WTC11 (cell line): ENCODE measurements at regions not wholly inside any gene's neighbourhood (a gene's known extent, or its start where the extent isn't known, plus 50 kb on each side); places are given as distances from the start of the nearest gene placed in this dataset.
"Not testable (repeated sequence)": the region's sequence is repeated elsewhere in the genome, so short reads cannot be mapped to it uniquely, and the experiment has no call there.

Experiments
- ATAC-seq: fragments of 200-7000 bp; cut with Tn5 transposase; 2 replicates; pipeline ENCODE4 v1.10.0; 2021; ENCODE audit warnings: mild to moderate bottlenecking, moderate library complexity
- CTCF ChIA-PET: fragments of 300-600 bp; sonication (Branson Sonifier 250); formaldehyde crosslinking; loops from one replicate; lab custom pipeline; 2021; ENCODE audit warnings: antibody characterized with exemption; lab: Charles Lee
- POLR2A ChIA-PET: fragments of 350-600 bp; sonication (Branson Sonifier 250); formaldehyde crosslinking; loops from one replicate; lab custom pipeline; 2021; ENCODE audit warnings: antibody characterized with exemption; lab: Charles Lee
- DNase-seq: peaks from one replicate; pipeline ENCODE4 v3.0.0; 2021; ENCODE audit warnings: low spot score
- H3K27ac Mint-ChIP-seq: 2 replicates; pipeline ENCODE4 v1.8.0; 2021; ENCODE audit warnings: mixed read lengths
- H3K27me3 Mint-ChIP-seq: 2 replicates; pipeline ENCODE4 v1.8.0; 2021; ENCODE audit warnings: low read depth, mild to moderate bottlenecking, moderate library complexity, mixed read lengths
- H3K36me3 Mint-ChIP-seq: 2 replicates; pipeline ENCODE4 v1.8.0; 2021; ENCODE audit warnings: mixed read lengths
- H3K4me1 Mint-ChIP-seq: 2 replicates; pipeline ENCODE4 v1.8.0; 2022; ENCODE audit warnings: mixed read lengths
- H3K4me3 Mint-ChIP-seq: 2 replicates; pipeline ENCODE4 v1.8.0; 2021; ENCODE audit warnings: mild to moderate bottlenecking, moderate library complexity, mixed read lengths
- H3K9me3 Mint-ChIP-seq: 2 replicates; pipeline ENCODE4 v1.8.0; 2021; ENCODE audit warnings: mixed read lengths
- CREM ChIP-seq: sonication (generic); formaldehyde crosslinking; IDR thresholded peaks from 2 replicates; pipeline ENCODE4 v1.8.1; 2022; ENCODE audit warnings: mild to moderate bottlenecking, missing genetic modification reagents, moderate library complexity
- JUN ChIP-seq: sonication (generic); formaldehyde crosslinking; IDR thresholded peaks from 2 replicates; pipeline ENCODE4 v1.8.0; 2023; ENCODE audit warnings: mild to moderate bottlenecking, missing genetic modification reagents
- RELA ChIP-seq: sonication (generic); formaldehyde crosslinking; IDR thresholded peaks from 2 replicates; pipeline ENCODE4 v1.8.1; 2022; ENCODE audit warnings: missing genetic modification reagents, mild to moderate bottlenecking, borderline replicate concordance
- SMAD3 ChIP-seq: sonication (generic); formaldehyde crosslinking; IDR thresholded peaks from 2 replicates; pipeline ENCODE4 v1.8.0; 2022; ENCODE audit warnings: missing genetic modification reagents, mild to moderate bottlenecking, borderline replicate concordance
- TCF7 ChIP-seq: sonication (generic); formaldehyde crosslinking; IDR thresholded peaks from 2 replicates; pipeline ENCODE4 v1.8.0; 2022; ENCODE audit warnings: mild to moderate bottlenecking, low read depth, missing genetic modification reagents, moderate library complexity
- ZNF396 ChIP-seq: fragments of 250-450 bp; sonication (Bioruptor Pico); IDR thresholded peaks from 2 replicates; pipeline ENCODE4 v1.8.0; 2021; ENCODE audit warnings: mild to moderate bottlenecking, moderate library complexity, borderline replicate concordance
- ZNF416 ChIP-seq: fragments of 250-450 bp; sonication (Bioruptor Pico); IDR thresholded peaks from 2 replicates; pipeline ENCODE4 v1.9.0; 2021; ENCODE audit warnings: mild to moderate bottlenecking, inconsistent platforms
- TF ChIP-seq, protein P1 (sequence below): sonication (generic); formaldehyde crosslinking; IDR thresholded peaks from 2 replicates; pipeline ENCODE4 v1.8.0; 2023; ENCODE audit warnings: mild to moderate bottlenecking, missing genetic modification reagents
- TF ChIP-seq, protein P2 (sequence below): sonication (generic); formaldehyde crosslinking; IDR thresholded peaks from 2 replicates; pipeline ENCODE4 v1.8.1; 2022; ENCODE audit warnings: mild to moderate bottlenecking, missing genetic modification reagents, moderate library complexity, borderline replicate concordance
- TF ChIP-seq, protein P3 (sequence below): fragments of 250-450 bp; sonication (Bioruptor Pico); IDR thresholded peaks from 2 replicates; pipeline ENCODE4 v1.9.0; 2021; ENCODE audit warnings: mild to moderate bottlenecking
- TF ChIP-seq, protein P4 (sequence below): fragments of 200-600 bp; IDR thresholded peaks from 2 replicates; pipeline ENCODE4 v1.8.0; 2022; ENCODE audit warnings: antibody characterized with exemption
- TF ChIP-seq, protein P5 (sequence below): sonication (generic); formaldehyde crosslinking; conservative IDR thresholded peaks from 2 replicates; pipeline ENCODE4 v1.8.1; 2022; ENCODE audit warnings: mild to moderate bottlenecking, missing genetic modification reagents
- TF ChIP-seq, protein P6 (sequence below): sonication (generic); formaldehyde crosslinking; IDR thresholded peaks from 2 replicates; pipeline ENCODE4 v1.8.1; 2022; ENCODE audit warnings: missing genetic modification reagents, borderline replicate concordance
- TF ChIP-seq, protein P7 (sequence below): sonication (generic); formaldehyde crosslinking; IDR thresholded peaks from 2 replicates; pipeline ENCODE4 v1.8.0; 2022; ENCODE audit warnings: missing genetic modification reagents
- TF ChIP-seq, protein P8 (sequence below): fragments of 250-450 bp; sonication (Bioruptor Pico); IDR thresholded peaks from 2 replicates; pipeline ENCODE4 v2.1.2; 2022; ENCODE audit warnings: mild to moderate bottlenecking, moderate library complexity
- TF ChIP-seq, protein P9 (sequence below): sonication (generic); formaldehyde crosslinking; IDR thresholded peaks from 2 replicates; pipeline ENCODE4 v1.8.0; 2022; ENCODE audit warnings: mild to moderate bottlenecking, missing genetic modification reagents
- TF ChIP-seq, protein P10 (sequence below): sonication (generic); formaldehyde crosslinking; IDR thresholded peaks from 2 replicates; pipeline ENCODE4 v1.8.1; 2023; ENCODE audit warnings: mild to moderate bottlenecking, missing genetic modification reagents, moderate library complexity

DNA sequence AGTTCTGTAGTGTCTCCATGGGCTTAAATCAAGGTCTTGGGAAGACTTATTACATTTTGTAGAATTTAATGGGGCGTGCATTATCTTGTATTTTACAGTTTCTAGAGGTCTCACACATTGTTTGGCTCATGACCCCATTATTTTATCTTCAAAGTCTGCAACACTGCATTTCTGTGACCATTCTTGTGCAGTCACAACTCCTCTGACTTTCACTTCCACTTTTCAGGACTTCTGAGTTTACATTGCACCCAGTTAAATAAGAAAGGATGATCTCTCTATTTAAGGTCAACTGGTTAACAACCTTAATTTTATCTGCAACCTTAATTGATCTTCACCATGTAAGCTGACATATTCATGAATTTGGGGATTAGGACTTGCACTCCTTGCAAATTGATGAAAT lies 1186.6 kb downstream of the MRPL39 start:
- H3K36me3 Mint-ChIP-seq = peaks cover 51% of the 10 kb centered on the region
- ATAC-seq (no peak), DNase-seq (no peak)
- H3K27me3 Mint-ChIP-seq = peaks cover 76% of the 10 kb centered on the region
- H3K4me3 Mint-ChIP-seq = no peak overlapping the region
- H3K27ac Mint-ChIP-seq = no peak overlapping the region
- H3K4me1 Mint-ChIP-seq = peaks cover 10% of the 10 kb centered on the region
- H3K9me3 Mint-ChIP-seq = peaks cover 68% of the 10 kb centered on the region
- ChIA-PET CTCF (no interaction called here), POLR2A (no interaction called here)
- TF ChIP-seq, protein P1, sequence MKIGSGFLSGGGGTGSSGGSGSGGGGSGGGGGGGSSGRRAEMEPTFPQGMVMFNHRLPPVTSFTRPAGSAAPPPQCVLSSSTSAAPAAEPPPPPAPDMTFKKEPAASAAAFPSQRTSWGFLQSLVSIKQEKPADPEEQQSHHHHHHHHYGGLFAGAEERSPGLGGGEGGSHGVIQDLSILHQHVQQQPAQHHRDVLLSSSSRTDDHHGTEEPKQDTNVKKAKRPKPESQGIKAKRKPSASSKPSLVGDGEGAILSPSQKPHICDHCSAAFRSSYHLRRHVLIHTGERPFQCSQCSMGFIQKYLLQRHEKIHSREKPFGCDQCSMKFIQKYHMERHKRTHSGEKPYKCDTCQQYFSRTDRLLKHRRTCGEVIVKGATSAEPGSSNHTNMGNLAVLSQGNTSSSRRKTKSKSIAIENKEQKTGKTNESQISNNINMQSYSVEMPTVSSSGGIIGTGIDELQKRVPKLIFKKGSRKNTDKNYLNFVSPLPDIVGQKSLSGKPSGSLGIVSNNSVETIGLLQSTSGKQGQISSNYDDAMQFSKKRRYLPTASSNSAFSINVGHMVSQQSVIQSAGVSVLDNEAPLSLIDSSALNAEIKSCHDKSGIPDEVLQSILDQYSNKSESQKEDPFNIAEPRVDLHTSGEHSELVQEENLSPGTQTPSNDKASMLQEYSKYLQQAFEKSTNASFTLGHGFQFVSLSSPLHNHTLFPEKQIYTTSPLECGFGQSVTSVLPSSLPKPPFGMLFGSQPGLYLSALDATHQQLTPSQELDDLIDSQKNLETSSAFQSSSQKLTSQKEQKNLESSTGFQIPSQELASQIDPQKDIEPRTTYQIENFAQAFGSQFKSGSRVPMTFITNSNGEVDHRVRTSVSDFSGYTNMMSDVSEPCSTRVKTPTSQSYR (CRISPR knock-in tag) = no peak
- TF ChIP-seq, protein P2, sequence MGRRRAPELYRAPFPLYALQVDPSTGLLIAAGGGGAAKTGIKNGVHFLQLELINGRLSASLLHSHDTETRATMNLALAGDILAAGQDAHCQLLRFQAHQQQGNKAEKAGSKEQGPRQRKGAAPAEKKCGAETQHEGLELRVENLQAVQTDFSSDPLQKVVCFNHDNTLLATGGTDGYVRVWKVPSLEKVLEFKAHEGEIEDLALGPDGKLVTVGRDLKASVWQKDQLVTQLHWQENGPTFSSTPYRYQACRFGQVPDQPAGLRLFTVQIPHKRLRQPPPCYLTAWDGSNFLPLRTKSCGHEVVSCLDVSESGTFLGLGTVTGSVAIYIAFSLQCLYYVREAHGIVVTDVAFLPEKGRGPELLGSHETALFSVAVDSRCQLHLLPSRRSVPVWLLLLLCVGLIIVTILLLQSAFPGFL (CRISPR knock-in tag) = no peak
- TF ChIP-seq, protein P3, sequence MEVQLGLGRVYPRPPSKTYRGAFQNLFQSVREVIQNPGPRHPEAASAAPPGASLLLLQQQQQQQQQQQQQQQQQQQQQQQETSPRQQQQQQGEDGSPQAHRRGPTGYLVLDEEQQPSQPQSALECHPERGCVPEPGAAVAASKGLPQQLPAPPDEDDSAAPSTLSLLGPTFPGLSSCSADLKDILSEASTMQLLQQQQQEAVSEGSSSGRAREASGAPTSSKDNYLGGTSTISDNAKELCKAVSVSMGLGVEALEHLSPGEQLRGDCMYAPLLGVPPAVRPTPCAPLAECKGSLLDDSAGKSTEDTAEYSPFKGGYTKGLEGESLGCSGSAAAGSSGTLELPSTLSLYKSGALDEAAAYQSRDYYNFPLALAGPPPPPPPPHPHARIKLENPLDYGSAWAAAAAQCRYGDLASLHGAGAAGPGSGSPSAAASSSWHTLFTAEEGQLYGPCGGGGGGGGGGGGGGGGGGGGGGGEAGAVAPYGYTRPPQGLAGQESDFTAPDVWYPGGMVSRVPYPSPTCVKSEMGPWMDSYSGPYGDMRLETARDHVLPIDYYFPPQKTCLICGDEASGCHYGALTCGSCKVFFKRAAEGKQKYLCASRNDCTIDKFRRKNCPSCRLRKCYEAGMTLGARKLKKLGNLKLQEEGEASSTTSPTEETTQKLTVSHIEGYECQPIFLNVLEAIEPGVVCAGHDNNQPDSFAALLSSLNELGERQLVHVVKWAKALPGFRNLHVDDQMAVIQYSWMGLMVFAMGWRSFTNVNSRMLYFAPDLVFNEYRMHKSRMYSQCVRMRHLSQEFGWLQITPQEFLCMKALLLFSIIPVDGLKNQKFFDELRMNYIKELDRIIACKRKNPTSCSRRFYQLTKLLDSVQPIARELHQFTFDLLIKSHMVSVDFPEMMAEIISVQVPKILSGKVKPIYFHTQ (CRISPR knock-in tag) = no peak
- TF ChIP-seq, protein P4, sequence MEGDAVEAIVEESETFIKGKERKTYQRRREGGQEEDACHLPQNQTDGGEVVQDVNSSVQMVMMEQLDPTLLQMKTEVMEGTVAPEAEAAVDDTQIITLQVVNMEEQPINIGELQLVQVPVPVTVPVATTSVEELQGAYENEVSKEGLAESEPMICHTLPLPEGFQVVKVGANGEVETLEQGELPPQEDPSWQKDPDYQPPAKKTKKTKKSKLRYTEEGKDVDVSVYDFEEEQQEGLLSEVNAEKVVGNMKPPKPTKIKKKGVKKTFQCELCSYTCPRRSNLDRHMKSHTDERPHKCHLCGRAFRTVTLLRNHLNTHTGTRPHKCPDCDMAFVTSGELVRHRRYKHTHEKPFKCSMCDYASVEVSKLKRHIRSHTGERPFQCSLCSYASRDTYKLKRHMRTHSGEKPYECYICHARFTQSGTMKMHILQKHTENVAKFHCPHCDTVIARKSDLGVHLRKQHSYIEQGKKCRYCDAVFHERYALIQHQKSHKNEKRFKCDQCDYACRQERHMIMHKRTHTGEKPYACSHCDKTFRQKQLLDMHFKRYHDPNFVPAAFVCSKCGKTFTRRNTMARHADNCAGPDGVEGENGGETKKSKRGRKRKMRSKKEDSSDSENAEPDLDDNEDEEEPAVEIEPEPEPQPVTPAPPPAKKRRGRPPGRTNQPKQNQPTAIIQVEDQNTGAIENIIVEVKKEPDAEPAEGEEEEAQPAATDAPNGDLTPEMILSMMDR = no peak
- TF ChIP-seq, protein P5, sequence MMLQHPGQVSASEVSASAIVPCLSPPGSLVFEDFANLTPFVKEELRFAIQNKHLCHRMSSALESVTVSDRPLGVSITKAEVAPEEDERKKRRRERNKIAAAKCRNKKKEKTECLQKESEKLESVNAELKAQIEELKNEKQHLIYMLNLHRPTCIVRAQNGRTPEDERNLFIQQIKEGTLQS (CRISPR knock-in tag) = no peak
- TF ChIP-seq, protein P6, sequence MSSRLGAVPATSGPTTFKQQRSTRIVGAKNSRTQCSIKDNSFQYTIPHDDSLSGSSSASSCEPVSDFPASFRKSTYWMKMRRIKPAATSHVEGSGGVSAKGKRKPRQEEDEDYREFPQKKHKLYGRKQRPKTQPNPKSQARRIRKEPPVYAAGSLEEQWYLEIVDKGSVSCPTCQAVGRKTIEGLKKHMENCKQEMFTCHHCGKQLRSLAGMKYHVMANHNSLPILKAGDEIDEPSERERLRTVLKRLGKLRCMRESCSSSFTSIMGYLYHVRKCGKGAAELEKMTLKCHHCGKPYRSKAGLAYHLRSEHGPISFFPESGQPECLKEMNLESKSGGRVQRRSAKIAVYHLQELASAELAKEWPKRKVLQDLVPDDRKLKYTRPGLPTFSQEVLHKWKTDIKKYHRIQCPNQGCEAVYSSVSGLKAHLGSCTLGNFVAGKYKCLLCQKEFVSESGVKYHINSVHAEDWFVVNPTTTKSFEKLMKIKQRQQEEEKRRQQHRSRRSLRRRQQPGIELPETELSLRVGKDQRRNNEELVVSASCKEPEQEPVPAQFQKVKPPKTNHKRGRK (CRISPR knock-in tag) = no peak
- TF ChIP-seq, protein P7, sequence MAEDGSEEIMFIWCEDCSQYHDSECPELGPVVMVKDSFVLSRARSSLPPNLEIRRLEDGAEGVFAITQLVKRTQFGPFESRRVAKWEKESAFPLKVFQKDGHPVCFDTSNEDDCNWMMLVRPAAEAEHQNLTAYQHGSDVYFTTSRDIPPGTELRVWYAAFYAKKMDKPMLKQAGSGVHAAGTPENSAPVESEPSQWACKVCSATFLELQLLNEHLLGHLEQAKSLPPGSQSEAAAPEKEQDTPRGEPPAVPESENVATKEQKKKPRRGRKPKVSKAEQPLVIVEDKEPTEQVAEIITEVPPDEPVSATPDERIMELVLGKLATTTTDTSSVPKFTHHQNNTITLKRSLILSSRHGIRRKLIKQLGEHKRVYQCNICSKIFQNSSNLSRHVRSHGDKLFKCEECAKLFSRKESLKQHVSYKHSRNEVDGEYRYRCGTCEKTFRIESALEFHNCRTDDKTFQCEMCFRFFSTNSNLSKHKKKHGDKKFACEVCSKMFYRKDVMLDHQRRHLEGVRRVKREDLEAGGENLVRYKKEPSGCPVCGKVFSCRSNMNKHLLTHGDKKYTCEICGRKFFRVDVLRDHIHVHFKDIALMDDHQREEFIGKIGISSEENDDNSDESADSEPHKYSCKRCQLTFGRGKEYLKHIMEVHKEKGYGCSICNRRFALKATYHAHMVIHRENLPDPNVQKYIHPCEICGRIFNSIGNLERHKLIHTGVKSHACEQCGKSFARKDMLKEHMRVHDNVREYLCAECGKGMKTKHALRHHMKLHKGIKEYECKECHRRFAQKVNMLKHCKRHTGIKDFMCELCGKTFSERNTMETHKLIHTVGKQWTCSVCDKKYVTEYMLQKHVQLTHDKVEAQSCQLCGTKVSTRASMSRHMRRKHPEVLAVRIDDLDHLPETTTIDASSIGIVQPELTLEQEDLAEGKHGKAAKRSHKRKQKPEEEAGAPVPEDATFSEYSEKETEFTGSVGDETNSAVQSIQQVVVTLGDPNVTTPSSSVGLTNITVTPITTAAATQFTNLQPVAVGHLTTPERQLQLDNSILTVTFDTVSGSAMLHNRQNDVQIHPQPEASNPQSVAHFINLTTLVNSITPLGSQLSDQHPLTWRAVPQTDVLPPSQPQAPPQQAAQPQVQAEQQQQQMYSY = no peak
- TF ChIP-seq ZNF416 (no peak), CREM (CRISPR knock-in tag) (no peak), TCF7 (CRISPR knock-in tag) (no peak), JUN (CRISPR knock-in tag) (no peak), RELA (CRISPR knock-in tag) (no peak), ZNF396 (CRISPR knock-in tag) (no peak), SMAD3 (CRISPR knock-in tag) (no peak)
- TF ChIP-seq, protein P8, sequence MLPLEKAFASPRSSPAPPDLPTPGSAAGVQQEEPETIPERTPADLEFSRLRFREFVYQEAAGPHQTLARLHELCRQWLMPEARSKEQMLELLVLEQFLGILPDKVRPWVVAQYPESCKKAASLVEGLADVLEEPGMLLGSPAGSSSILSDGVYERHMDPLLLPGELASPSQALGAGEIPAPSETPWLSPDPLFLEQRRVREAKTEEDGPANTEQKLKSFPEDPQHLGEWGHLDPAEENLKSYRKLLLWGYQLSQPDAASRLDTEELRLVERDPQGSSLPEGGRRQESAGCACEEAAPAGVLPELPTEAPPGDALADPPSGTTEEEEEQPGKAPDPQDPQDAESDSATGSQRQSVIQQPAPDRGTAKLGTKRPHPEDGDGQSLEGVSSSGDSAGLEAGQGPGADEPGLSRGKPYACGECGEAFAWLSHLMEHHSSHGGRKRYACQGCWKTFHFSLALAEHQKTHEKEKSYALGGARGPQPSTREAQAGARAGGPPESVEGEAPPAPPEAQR (CRISPR knock-in tag) = no peak
- TF ChIP-seq, protein P9, sequence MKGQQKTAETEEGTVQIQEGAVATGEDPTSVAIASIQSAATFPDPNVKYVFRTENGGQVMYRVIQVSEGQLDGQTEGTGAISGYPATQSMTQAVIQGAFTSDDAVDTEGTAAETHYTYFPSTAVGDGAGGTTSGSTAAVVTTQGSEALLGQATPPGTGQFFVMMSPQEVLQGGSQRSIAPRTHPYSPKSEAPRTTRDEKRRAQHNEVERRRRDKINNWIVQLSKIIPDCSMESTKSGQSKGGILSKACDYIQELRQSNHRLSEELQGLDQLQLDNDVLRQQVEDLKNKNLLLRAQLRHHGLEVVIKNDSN = no peak
- TF ChIP-seq, protein P10, sequence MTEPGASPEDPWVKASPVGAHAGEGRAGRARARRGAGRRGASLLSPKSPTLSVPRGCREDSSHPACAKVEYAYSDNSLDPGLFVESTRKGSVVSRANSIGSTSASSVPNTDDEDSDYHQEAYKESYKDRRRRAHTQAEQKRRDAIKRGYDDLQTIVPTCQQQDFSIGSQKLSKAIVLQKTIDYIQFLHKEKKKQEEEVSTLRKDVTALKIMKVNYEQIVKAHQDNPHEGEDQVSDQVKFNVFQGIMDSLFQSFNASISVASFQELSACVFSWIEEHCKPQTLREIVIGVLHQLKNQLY (CRISPR knock-in tag) = no peak

DNA sequence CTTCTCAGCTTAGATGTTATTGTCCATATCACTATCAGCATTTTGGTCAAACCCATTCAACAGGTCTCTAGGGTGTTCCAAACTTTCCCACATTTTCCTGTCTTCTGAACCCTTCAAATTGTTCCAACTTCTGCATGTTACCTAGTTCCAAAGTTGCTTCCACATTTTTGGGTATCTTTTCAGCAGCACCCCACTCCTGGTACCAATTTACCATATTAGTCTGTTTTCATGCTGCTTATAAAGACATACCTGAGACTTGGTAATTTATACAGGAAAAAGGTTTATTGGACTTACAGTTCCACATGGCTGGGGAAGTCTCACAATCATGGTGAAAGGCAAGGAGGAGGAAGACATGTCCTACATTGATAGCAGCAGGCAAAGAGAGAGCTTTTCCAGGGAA lies 1187.6 kb downstream of the MRPL39 start:
- ATAC-seq, DNase-seq, POLR2A ChIA-PET, CTCF ChIA-PET, H3K27ac Mint-ChIP-seq, H3K4me3 Mint-ChIP-seq, H3K4me1 Mint-ChIP-seq: not testable (repeated sequence)
- Mint-ChIP-seq H3K9me3 (peaks cover 71% of the 10 kb centered on the region), H3K27me3 (peaks cover 66% of the 10 kb centered on the region), H3K36me3 (peaks cover 51% of the 10 kb centered on the region)
